ENCODE measurements at regions not wholly inside any gene's neighbourhood (a gene's known extent, or its start where the extent isn't known, plus 50 kb on each side); places are given as distances from the start of the nearest gene placed in this dataset.

- Histone ChIP-seq H3K27ac (ENCODE audit: insufficient read depth, low read depth, low read length) (no peak overlapping the region), H3K4me3 (replicated peaks in 1 of 3; ENCODE audit: insufficient read depth in 1 of 3, low read depth in 1 of 3, low read length in 3 of 3) (no peak overlapping the region), H3K9me3 (replicated peaks; ENCODE audit: control insufficient read depth, insufficient read depth, low read length) (no peaks in the 10 kb centered on the region), H3K4me1 (ENCODE audit: control insufficient read depth, extremely low read depth, insufficient read depth, low read length) (no peaks in the 10 kb centered on the region), H3K4me2 (ENCODE audit: insufficient read depth, low read length) (no peak overlapping the region), H3K9me1 (replicated peaks; ENCODE audit: control insufficient read depth, extremely low read depth, insufficient read depth, low read length) (no peaks in the 10 kb centered on the region), H3K79me2 (ENCODE audit: control insufficient read depth, insufficient read depth, low read length) (no peaks in the 10 kb centered on the region), H3K9ac (replicated peaks; ENCODE audit: extremely low read depth, insufficient read depth, low read length) (no peak overlapping the region), H3K36me3 (ENCODE audit: control insufficient read depth in 2 of 2, extremely low read depth in 1 of 2, insufficient read depth in 2 of 2, low read length in 2 of 2) (no peaks in the 10 kb centered on the region), H4K20me1 (replicated peaks; ENCODE audit: control insufficient read depth, extremely low read depth, insufficient read depth, low read length) (no peaks in the 10 kb centered on the region), H2AFZ (ENCODE audit: low read depth, low read length) (no peak overlapping the region), H3K27me3 (ENCODE audit: control insufficient read depth in 2 of 2, insufficient read depth in 2 of 2, low read length in 2 of 2) (no peaks in the 10 kb centered on the region)
- dilution Hi-C loops (cut with MboI; ENCODE audit: extremely low pct_ligation_motif_present, low sequenced_read_pairs) (no loop called here), intact Hi-C loops (cut with micrococcal nuclease) (no loop called here)
- DNase-seq (ENCODE audit: low read depth, low spot score) = no peak
- POLR2A ChIA-PET = no interaction called here
- no TSS peak for BruUV-seq (replicated peaks)
- no peak for TF ChIP-seq GATA2 (IDR thresholded peaks at IDR 0.05; ENCODE audit: insufficient read depth, insufficient read length, low read depth, low read length)
- no peak for TF ChIP-seq POLR2AphosphoS5 (IDR thresholded peaks at IDR 0.05; ENCODE audit: insufficient read depth, low read depth, low read length)
- TF ChIP-seq, protein P1, sequence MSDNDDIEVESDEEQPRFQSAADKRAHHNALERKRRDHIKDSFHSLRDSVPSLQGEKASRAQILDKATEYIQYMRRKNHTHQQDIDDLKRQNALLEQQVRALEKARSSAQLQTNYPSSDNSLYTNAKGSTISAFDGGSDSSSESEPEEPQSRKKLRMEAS (IDR thresholded peaks at IDR 0.05; ENCODE audit: insufficient read depth, insufficient read length) = no peak
- no peak for TF ChIP-seq CTCF (IDR thresholded peaks at IDR 0.05; ENCODE audit: extremely low read depth in 1 of 2, insufficient read depth in 1 of 2, low read depth in 1 of 2, low read length in 2 of 2)
- no peak for TF ChIP-seq EZH2 (IDR thresholded peaks at IDR 0.05; ENCODE audit: borderline replicate concordance, low read depth, low read length, severe bottlenecking)
- TF ChIP-seq FOS (IDR thresholded peaks at IDR 0.05; ENCODE audit: borderline replicate concordance, insufficient read depth, low read length) = no peak
- TF ChIP-seq POLR2A (IDR thresholded peaks at IDR 0.05; ENCODE audit: low read depth, low read length) = no peak
- no peak for TF ChIP-seq JUN (IDR thresholded peaks at IDR 0.05; ENCODE audit: borderline replicate concordance, insufficient read depth, insufficient read length, low read depth)
- no peak for TF ChIP-seq MYC (IDR thresholded peaks at IDR 0.05; ENCODE audit: low read depth, low read length)
- no peak for FAIRE-seq
- CTCF ChIA-PET = no interaction called here
Measured at GRCh38 chr5:27381686-27382085, 343.3 kb upstream of the CDH9 start.

Data from endothelial cell of umbilical vein (primary cell).